ENCODE measurements at regions not wholly inside any gene's neighbourhood (a gene's known extent, or its start where the extent isn't known, plus 50 kb on each side); places are given as distances from the start of the nearest gene placed in this dataset.

DNA sequence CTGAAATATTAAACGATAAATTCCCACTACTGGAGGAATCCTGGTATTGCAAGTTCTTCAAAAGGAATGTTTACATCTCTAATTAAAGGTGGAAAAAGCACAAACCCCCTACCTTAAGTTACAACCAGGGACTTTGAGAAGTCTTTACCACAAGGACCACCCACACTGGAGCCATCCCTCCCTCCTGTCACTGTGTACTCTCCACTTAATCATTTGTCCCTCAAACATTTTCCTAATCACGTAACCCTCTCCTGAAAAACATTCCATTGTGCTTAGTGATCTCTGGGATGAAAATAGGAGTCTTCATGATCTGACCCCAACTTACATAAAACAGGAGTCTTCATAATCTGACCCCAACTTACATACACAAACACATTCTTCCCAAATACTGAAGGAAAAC, 85.7 kb downstream of the SUCLG1 start (continued):
- TF ChIP-seq, protein P1, sequence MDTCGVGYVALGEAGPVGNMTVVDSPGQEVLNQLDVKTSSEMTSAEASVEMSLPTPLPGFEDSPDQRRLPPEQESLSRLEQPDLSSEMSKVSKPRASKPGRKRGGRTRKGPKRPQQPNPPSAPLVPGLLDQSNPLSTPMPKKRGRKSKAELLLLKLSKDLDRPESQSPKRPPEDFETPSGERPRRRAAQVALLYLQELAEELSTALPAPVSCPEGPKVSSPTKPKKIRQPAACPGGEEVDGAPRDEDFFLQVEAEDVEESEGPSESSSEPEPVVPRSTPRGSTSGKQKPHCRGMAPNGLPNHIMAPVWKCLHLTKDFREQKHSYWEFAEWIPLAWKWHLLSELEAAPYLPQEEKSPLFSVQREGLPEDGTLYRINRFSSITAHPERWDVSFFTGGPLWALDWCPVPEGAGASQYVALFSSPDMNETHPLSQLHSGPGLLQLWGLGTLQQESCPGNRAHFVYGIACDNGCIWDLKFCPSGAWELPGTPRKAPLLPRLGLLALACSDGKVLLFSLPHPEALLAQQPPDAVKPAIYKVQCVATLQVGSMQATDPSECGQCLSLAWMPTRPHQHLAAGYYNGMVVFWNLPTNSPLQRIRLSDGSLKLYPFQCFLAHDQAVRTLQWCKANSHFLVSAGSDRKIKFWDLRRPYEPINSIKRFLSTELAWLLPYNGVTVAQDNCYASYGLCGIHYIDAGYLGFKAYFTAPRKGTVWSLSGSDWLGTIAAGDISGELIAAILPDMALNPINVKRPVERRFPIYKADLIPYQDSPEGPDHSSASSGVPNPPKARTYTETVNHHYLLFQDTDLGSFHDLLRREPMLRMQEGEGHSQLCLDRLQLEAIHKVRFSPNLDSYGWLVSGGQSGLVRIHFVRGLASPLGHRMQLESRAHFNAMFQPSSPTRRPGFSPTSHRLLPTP (IDR thresholded peaks at IDR 0.05; ENCODE audit: borderline replicate concordance, extremely low read depth, insufficient read length), result no peak
- TF ChIP-seq NFE2 (IDR thresholded peaks at IDR 0.05; ENCODE audit: low read depth) (no peak), MECOM (CRISPR knock-in tag; IDR thresholded peaks at IDR 0.05) (no peak)

DNA sequence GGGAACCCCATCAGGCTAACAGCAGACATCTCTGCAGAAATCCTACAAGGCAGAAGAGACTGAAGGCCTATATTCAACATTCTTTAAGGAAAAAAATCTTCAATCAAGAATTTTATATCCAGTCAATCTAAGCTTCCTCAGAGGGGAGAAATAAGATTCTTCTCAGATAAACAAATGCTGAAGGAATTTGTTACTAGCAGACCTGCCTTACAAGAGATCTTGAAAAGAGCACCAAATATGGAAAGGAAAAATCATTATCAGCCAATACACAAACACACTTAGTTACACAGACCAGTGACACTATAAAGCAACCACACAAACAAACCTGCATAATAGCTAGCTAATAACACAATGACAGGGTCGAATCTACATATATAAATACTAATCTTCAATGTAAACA, 96.5 kb downstream of the SUCLG1 start:
- BruUV-seq (replicated peaks), result no TSS peak
- CTCF ChIA-PET (ENCODE audit: low intra/inter-chr PET ratio), result no interaction called here
- TF ChIP-seq PPARD (CRISPR knock-in tag; IDR thresholded peaks at IDR 0.05), result no peak
- TF ChIP-seq BRF2 (IDR thresholded peaks at IDR 0.05; ENCODE audit: borderline replicate concordance, insufficient read depth, insufficient read length), result no peak
- no peak for TF ChIP-seq CC2D1A (IDR thresholded peaks at IDR 0.05)
- no peak for TF ChIP-seq ZBTB8A (IDR thresholded peaks at IDR 0.05; ENCODE audit: partially characterized antibody)
- no peak for TF ChIP-seq ZNF507 (tag; conservative IDR thresholded peaks at IDR 0.05)
- TF ChIP-seq JUNB (CRISPR knock-in tag; conservative IDR thresholded peaks at IDR 0.05), result no peak

More for the DNA sequence above, 96.5 kb downstream of the SUCLG1 start:
- no peak overlapping the region for H2AFZ ChIP-seq (ENCODE audit: low read depth, low read length)
- no peak overlapping the region for H3K4me3 ChIP-seq
- in situ Hi-C loops (cut with MboI) (no loop called here), intact Hi-C loops (cut with micrococcal nuclease) (no loop called here)
- H3K27ac ChIP-seq (ENCODE audit: extremely low read depth, low read depth, low read length), result no peak overlapping the region
- FAIRE-seq (no peak), DNase-seq (ENCODE audit: extremely low read depth in 1 of 4, low spot score in 3 of 4) (no peak), ATAC-seq (no peak)
- H3K4me2 ChIP-seq (ENCODE audit: insufficient read depth, low read length), result no peak overlapping the region
- no peak overlapping the region for H3K9ac ChIP-seq (ENCODE audit: insufficient read depth in 1 of 2, low read depth in 2 of 2, low read length in 2 of 2)
- no peaks in the 10 kb centered on the region for H3K9me3 ChIP-seq (replicated peaks; ENCODE audit: control insufficient read depth, insufficient read depth, low read depth, low read length)
- no peaks in the 10 kb centered on the region for H3K79me2 ChIP-seq (ENCODE audit: control insufficient read depth, insufficient read depth, low read length)
- no peaks in the 10 kb centered on the region for H3K9me1 ChIP-seq (ENCODE audit: control insufficient read depth, insufficient read depth, low read length)
- no peaks in the 10 kb centered on the region for H3K4me1 ChIP-seq (replicated peaks in 1 of 2; ENCODE audit: control insufficient read depth in 2 of 2, insufficient read depth in 2 of 2, low read length in 2 of 2)
- H3K27me3 ChIP-seq (ENCODE audit: control insufficient read depth in 2 of 2, insufficient read depth in 2 of 2, low read length in 2 of 2), result no peaks in the 10 kb centered on the region
- no peaks in the 10 kb centered on the region for H4K20me1 ChIP-seq (replicated peaks; ENCODE audit: control insufficient read depth, insufficient read depth, low read length)
- WGBS (ENCODE audit: insufficient coverage, low coverage, missing lambda C conversion rate), result 0% methylated on average over 1 of the region's 1 CpG
- H3K36me3 ChIP-seq (ENCODE audit: control insufficient read depth, insufficient read depth, low read length), result no peaks in the 10 kb centered on the region
- POLR2A ChIA-PET, result no interaction called here
